ENCODE measurements at regions not wholly inside any gene's neighbourhood (a gene's known extent, or its start where the extent isn't known, plus 50 kb on each side); places are given as distances from the start of the nearest gene placed in this dataset.

- 3% methylated on average over 3 of the region's 3 CpGs for WGBS (ENCODE audit: low lambda C conversion rate)
- no peak for DNase-seq (ENCODE audit: low spot score)
- no peak for ATAC-seq
- H3K4me3 ChIP-seq (replicated peaks in 1 of 3; ENCODE audit: insufficient read depth in 1 of 3, low read depth in 2 of 3, low read length in 3 of 3): no peak overlapping the region
- H4K20me1 ChIP-seq (ENCODE audit: insufficient read depth, low read length): no peaks in the 10 kb centered on the region
- no TSS peak for BruUV-seq (replicated peaks)
- no peak overlapping the region for H2AFZ ChIP-seq (ENCODE audit: low read length)
- no peak overlapping the region for H3K4me2 ChIP-seq (ENCODE audit: low read depth, low read length)
- H3K36me3 ChIP-seq (replicated peaks in 1 of 2; ENCODE audit: control insufficient read depth in 1 of 2, insufficient read depth in 2 of 2, low read length in 2 of 2): no peaks in the 10 kb centered on the region
- peaks cover 1 to 9% of the 10 kb centered on the region in 2 experiments; a peak in 4 of 5 replicates for H3K27me3 ChIP-seq (ENCODE audit: control insufficient read depth in 1 of 2, insufficient read depth in 2 of 2, low read length in 2 of 2)
- no peaks in the 10 kb centered on the region for H3K9me3 ChIP-seq (ENCODE audit: low read length)
- CTCF ChIA-PET (ENCODE audit: low intra/inter-chr PET ratio, low total read pairs): no interaction called here
- POLR2A ChIA-PET: no interaction called here
- H3K27ac ChIP-seq (ENCODE audit: extremely low read length, insufficient read depth, low read length): no peak overlapping the region
- no peak overlapping the region for H3K9ac ChIP-seq (ENCODE audit: insufficient read depth, low read depth, low read length)
- FAIRE-seq: no peak
- intact Hi-C loops (cut with micrococcal nuclease; ENCODE audit: unreplicated experiment) (no loop called here), in situ Hi-C loops (cut with HindIII; ENCODE audit: extremely low pct_ligation_motif_present, low pct_unique_long_range_greater_than_20kb) (no loop called here)
- no peaks in the 10 kb centered on the region for H3K79me2 ChIP-seq (ENCODE audit: insufficient read depth, low read length)
- no peaks in the 10 kb centered on the region for H3K4me1 ChIP-seq (ENCODE audit: insufficient read depth, low read length)
- TF ChIP-seq SP140L (CRISPR knock-in tag; IDR thresholded peaks at IDR 0.05; ENCODE audit: borderline replicate concordance) (no peak), ZNF468 (CRISPR knock-in tag; IDR thresholded peaks at IDR 0.05) (no peak), FOXJ3 (CRISPR knock-in tag; IDR thresholded peaks at IDR 0.05; ENCODE audit: borderline replicate concordance) (no peak), ZNF547 (CRISPR knock-in tag; IDR thresholded peaks at IDR 0.05) (no peak), KDM6A (CRISPR knock-in tag; IDR thresholded peaks at IDR 0.05; ENCODE audit: low read depth) (no peak)
Measured at GRCh38 chr14:57085801-57086200, 182.9 kb downstream of the EXOC5 start.

DNA sequence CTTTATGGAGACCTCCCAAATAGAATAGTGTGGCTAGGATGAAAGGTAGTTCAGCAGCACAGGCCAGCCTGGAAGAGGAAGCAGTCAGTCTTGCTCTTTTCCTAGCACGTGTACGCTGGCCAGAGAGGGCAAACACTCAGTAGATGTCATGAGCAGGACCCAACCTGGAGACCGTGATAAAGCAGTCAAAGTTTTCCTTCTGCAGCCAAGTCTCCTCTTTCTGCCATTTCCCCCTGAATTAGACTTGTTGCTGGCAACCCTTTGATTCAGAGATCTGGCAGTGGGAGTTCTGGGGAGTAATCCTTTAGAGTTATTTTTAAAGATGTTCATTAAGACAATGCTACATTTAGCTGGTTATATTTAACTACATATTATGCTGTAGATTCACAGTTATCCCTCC is 183.7 kb downstream of the EXOC5 start:
- FAIRE-seq: no peak
- TF ChIP-seq SALL2 (CRISPR knock-in tag; IDR thresholded peaks at IDR 0.05) (no peak), CBX1 (IDR thresholded peaks at IDR 0.05; ENCODE audit: low read depth) (no peak), PAWR (CRISPR knock-in tag; IDR thresholded peaks at IDR 0.05; ENCODE audit: borderline replicate concordance) (no peak), POGK (CRISPR knock-in tag; conservative IDR thresholded peaks at IDR 0.05) (no peak), ZNF839 (CRISPR knock-in tag; IDR thresholded peaks at IDR 0.05; ENCODE audit: borderline replicate concordance) (no peak), HDAC2 (CRISPR knock-in tag; IDR thresholded peaks at IDR 0.05) (no peak), ZSCAN30 (CRISPR knock-in tag; IDR thresholded peaks at IDR 0.05) (no peak)
- TF ChIP-seq, protein P1, sequence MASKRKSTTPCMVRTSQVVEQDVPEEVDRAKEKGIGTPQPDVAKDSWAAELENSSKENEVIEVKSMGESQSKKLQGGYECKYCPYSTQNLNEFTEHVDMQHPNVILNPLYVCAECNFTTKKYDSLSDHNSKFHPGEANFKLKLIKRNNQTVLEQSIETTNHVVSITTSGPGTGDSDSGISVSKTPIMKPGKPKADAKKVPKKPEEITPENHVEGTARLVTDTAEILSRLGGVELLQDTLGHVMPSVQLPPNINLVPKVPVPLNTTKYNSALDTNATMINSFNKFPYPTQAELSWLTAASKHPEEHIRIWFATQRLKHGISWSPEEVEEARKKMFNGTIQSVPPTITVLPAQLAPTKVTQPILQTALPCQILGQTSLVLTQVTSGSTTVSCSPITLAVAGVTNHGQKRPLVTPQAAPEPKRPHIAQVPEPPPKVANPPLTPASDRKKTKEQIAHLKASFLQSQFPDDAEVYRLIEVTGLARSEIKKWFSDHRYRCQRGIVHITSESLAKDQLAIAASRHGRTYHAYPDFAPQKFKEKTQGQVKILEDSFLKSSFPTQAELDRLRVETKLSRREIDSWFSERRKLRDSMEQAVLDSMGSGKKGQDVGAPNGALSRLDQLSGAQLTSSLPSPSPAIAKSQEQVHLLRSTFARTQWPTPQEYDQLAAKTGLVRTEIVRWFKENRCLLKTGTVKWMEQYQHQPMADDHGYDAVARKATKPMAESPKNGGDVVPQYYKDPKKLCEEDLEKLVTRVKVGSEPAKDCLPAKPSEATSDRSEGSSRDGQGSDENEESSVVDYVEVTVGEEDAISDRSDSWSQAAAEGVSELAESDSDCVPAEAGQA (IDR thresholded peaks at IDR 0.05; ENCODE audit: low read depth): no peak
- TF ChIP-seq, protein P1 (CRISPR knock-in tag; IDR thresholded peaks at IDR 0.05; ENCODE audit: borderline replicate concordance): no peak

More for the DNA sequence above, 183.7 kb downstream of the EXOC5 start:
- in situ Hi-C loops (cut with HindIII; ENCODE audit: extremely low pct_ligation_motif_present, low pct_unique_long_range_greater_than_20kb) (no loop called here), intact Hi-C loops (cut with micrococcal nuclease; ENCODE audit: unreplicated experiment) (no loop called here)
- 3% methylated on average over 3 of the region's 3 CpGs for WGBS (ENCODE audit: low lambda C conversion rate)
- DNase-seq (ENCODE audit: low spot score) (no peak), ATAC-seq (no peak)
- peak overlapping the region; percentile 27 for H2AFZ ChIP-seq (ENCODE audit: low read length)
- no peaks in the 10 kb centered on the region for H3K36me3 ChIP-seq (replicated peaks in 1 of 2; ENCODE audit: control insufficient read depth in 1 of 2, insufficient read depth in 2 of 2, low read length in 2 of 2)
- no peaks in the 10 kb centered on the region for H3K79me2 ChIP-seq (ENCODE audit: insufficient read depth, low read length)
- peaks cover 1 to 9% of the 10 kb centered on the region in 2 experiments; a peak in 4 of 5 replicates for H3K27me3 ChIP-seq (ENCODE audit: control insufficient read depth in 1 of 2, insufficient read depth in 2 of 2, low read length in 2 of 2)
- no peak overlapping the region for H3K4me2 ChIP-seq (ENCODE audit: low read depth, low read length)
- H4K20me1 ChIP-seq (ENCODE audit: insufficient read depth, low read length): no peaks in the 10 kb centered on the region
- BruUV-seq (replicated peaks): no TSS peak
- H3K9me3 ChIP-seq (ENCODE audit: low read length): no peaks in the 10 kb centered on the region
- H3K9ac ChIP-seq (ENCODE audit: insufficient read depth, low read depth, low read length): no peak overlapping the region
- ChIA-PET CTCF (ENCODE audit: low intra/inter-chr PET ratio, low total read pairs) (no interaction called here), POLR2A (no interaction called here)
- H3K27ac ChIP-seq (ENCODE audit: extremely low read length, insufficient read depth, low read length): no peak overlapping the region
- no peak overlapping the region for H3K4me3 ChIP-seq (replicated peaks in 1 of 3; ENCODE audit: insufficient read depth in 1 of 3, low read depth in 2 of 3, low read length in 3 of 3)
- H3K4me1 ChIP-seq (ENCODE audit: insufficient read depth, low read length): no peaks in the 10 kb centered on the region

All from HepG2 (cell line).